Loucy (cell line): ENCODE measurements at regions not wholly inside any gene's neighbourhood (a gene's known extent, or its start where the extent isn't known, plus 50 kb on each side); places are given as distances from the start of the nearest gene placed in this dataset.

Source experiments
- EZH2phosphoT487 ChIP-seq: fragments of 200-600 bp; IDR thresholded peaks from 2 replicates; pipeline ENCODE4 v1.6.1; 2018; ENCODE audit warnings: antibody characterized with exemption, mild to moderate bottlenecking, moderate library complexity, borderline replicate concordance
- TF ChIP-seq, protein P1 (sequence below): fragments of 200-600 bp; sonication (generic); conservative IDR thresholded peaks from 2 replicates; pipeline ENCODE4 v1.5.1; 2014; ENCODE audit warnings: mild to moderate bottlenecking, antibody characterized with exemption, low read length

DNA sequence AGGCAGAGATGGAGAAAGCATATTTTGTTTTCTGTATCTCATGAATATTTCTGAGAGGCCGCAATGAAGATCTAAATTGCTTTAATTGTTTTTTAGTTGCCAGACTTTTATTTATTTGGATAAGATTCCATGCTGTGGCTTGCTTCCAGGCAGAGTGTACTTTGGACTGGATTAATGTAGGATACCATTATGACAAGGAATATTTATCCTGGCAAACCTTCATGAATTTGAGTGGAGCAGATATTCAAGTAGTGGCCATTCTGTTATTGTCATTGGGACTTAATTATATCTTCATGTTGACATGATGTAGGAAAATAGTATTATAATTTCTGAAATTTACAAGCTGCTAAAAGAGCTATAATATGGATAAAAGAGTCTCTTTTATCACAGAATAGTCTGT lies 182.9 kb downstream of the C4orf33 start:
- TF ChIP-seq, protein P1, sequence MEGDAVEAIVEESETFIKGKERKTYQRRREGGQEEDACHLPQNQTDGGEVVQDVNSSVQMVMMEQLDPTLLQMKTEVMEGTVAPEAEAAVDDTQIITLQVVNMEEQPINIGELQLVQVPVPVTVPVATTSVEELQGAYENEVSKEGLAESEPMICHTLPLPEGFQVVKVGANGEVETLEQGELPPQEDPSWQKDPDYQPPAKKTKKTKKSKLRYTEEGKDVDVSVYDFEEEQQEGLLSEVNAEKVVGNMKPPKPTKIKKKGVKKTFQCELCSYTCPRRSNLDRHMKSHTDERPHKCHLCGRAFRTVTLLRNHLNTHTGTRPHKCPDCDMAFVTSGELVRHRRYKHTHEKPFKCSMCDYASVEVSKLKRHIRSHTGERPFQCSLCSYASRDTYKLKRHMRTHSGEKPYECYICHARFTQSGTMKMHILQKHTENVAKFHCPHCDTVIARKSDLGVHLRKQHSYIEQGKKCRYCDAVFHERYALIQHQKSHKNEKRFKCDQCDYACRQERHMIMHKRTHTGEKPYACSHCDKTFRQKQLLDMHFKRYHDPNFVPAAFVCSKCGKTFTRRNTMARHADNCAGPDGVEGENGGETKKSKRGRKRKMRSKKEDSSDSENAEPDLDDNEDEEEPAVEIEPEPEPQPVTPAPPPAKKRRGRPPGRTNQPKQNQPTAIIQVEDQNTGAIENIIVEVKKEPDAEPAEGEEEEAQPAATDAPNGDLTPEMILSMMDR: no peak
- TF ChIP-seq EZH2phosphoT487: no peak
